Caco-2 (cell line): ENCODE measurements at regions not wholly inside any gene's neighbourhood (a gene's known extent, or its start where the extent isn't known, plus 50 kb on each side); places are given as distances from the start of the nearest gene placed in this dataset.

Source experiments
- BruUV-seq: library from RNA; stranded (reverse); fragments of 400-500 nt; replicated peaks from 2 replicates; lab custom pipeline; 2021; lab: Mats Ljungman, UMichigan
- CTCF ChIA-PET: fragments of 300-600 bp; sonication (Branson Sonifier 250); formaldehyde crosslinking; loops from one replicate; lab custom pipeline; 2022; ENCODE audit warnings: antibody characterized with exemption; lab: Charles Lee
- POLR2A ChIA-PET: fragments of 300-600 bp; sonication (Branson Sonifier 250); formaldehyde crosslinking; loops from one replicate; lab custom pipeline; 2022; ENCODE audit warnings: antibody characterized with exemption; lab: Charles Lee
- DNase-seq, 2 experiments: peaks; one replicate each; pipeline versions ENCODE4 v3.0.0 to v3.0.0-alpha.2; 2020 to 2022
- H3K27me3 ChIP-seq: replicated peaks from 2 replicates; pipeline ENCODE4 v1.6.0; 2011; ENCODE audit warnings: low read length; ENCODE audit not compliant: control insufficient read depth, insufficient read depth
- H3K36me3 ChIP-seq: 2 replicates; pipeline ENCODE4 v1.5.1; 2011; ENCODE audit warnings: low read length; ENCODE audit not compliant: control insufficient read depth, insufficient read depth
- H3K4me1 ChIP-seq: fragments of 250-450 bp; sonication (Bioruptor Pico); 2 replicates; pipeline ENCODE4 v1.5.1; 2020; ENCODE audit warnings: mild to moderate bottlenecking
- H3K4me3 ChIP-seq: 2 replicates; pipeline ENCODE4 v1.5.1; 2011; ENCODE audit warnings: low read depth, mild to moderate bottlenecking, control low read depth, low read length
- H3K9me3 ChIP-seq: fragments of 250-450 bp; sonication (Bioruptor Pico); 2 replicates; pipeline ENCODE4 v1.5.1; 2020; ENCODE audit warnings: mild to moderate bottlenecking, moderate library complexity
- H3K27ac Mint-ChIP-seq: one replicate; pipeline ENCODE4 v1.8.0; 2022; ENCODE audit warnings: mixed read lengths; ENCODE audit not compliant: unreplicated experiment
- H3K27me3 Mint-ChIP-seq: one replicate; pipeline ENCODE4 v1.8.0; 2022; ENCODE audit warnings: mixed read lengths; ENCODE audit not compliant: insufficient read depth, unreplicated experiment
- H3K36me3 Mint-ChIP-seq: one replicate; pipeline ENCODE4 v1.8.0; 2022; ENCODE audit warnings: mild to moderate bottlenecking, mixed read lengths; ENCODE audit not compliant: insufficient read depth, unreplicated experiment
- H3K4me1 Mint-ChIP-seq: one replicate; pipeline ENCODE4 v1.8.0; 2022; ENCODE audit warnings: low read depth, mixed read lengths; ENCODE audit not compliant: unreplicated experiment
- H3K4me3 Mint-ChIP-seq: one replicate; pipeline ENCODE4 v1.8.0; 2022; ENCODE audit warnings: mild to moderate bottlenecking, moderate library complexity, mixed read lengths; ENCODE audit not compliant: unreplicated experiment
- H3K9me3 Mint-ChIP-seq: one replicate; pipeline ENCODE4 v1.8.0; 2022; ENCODE audit warnings: mixed read lengths; ENCODE audit not compliant: unreplicated experiment
- intact Hi-C: fragments of 100-400 bp; cut with micrococcal nuclease; formaldehyde crosslinking; loops from one replicate; pipeline ENCODE4 v1.10.0; 2022; ENCODE audit not compliant: unreplicated experiment
- TF ChIP-seq, protein P1 (sequence below), 2 experiments: fragments of 200-600 bp in 1 of 2; IDR thresholded peaks; 1 replicate in 1 of 2; 2 replicates in 1 of 2; pipeline versions ENCODE4 v1.5.1 to v1.8.0; 2011 to 2022; ENCODE audit warnings: antibody characterized with exemption in 1 of 2, control low read depth in 1 of 2, inconsistent platforms in 1 of 2, low read depth in 1 of 2, low read length in 1 of 2, mild to moderate bottlenecking in 1 of 2, moderate library complexity in 1 of 2; ENCODE audit not compliant: insufficient read depth in 1 of 2, severe bottlenecking in 1 of 2, unreplicated experiment in 1 of 2

DNA sequence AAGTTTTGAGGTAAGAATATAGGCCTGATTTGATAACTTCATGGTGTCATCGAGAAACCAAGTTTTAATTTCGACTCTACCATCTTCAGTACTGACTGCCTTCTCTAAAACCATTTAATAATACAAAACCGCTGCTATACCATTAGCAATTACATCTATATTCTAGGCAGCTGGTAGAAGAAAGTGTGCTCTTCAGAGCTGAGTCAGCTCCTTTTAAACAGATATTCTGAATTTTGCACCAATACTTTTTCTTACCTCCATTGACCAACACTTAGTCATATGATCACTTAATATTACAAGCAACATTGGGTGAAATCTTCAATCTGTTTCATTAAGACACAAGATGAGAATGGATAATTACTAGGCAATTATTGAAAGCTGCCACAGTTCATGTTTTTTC lies 1667.8 kb downstream of the PCDH9 start:
- Mint-ChIP-seq H3K4me1 (no peaks in the 10 kb centered on the region), H3K9me3 (no peaks in the 10 kb centered on the region), H3K27ac (no peak overlapping the region), H3K27me3 (no peaks in the 10 kb centered on the region), H3K36me3 (no peaks in the 10 kb centered on the region), H3K4me3 (no peak overlapping the region)
- ChIA-PET POLR2A (no interaction called here), CTCF (no interaction called here)
- Histone ChIP-seq H3K27me3 (no peaks in the 10 kb centered on the region), H3K9me3 (no peaks in the 10 kb centered on the region), H3K4me3 (no peak overlapping the region), H3K4me1 (no peaks in the 10 kb centered on the region), H3K36me3 (no peaks in the 10 kb centered on the region)
- TF ChIP-seq, protein P1, sequence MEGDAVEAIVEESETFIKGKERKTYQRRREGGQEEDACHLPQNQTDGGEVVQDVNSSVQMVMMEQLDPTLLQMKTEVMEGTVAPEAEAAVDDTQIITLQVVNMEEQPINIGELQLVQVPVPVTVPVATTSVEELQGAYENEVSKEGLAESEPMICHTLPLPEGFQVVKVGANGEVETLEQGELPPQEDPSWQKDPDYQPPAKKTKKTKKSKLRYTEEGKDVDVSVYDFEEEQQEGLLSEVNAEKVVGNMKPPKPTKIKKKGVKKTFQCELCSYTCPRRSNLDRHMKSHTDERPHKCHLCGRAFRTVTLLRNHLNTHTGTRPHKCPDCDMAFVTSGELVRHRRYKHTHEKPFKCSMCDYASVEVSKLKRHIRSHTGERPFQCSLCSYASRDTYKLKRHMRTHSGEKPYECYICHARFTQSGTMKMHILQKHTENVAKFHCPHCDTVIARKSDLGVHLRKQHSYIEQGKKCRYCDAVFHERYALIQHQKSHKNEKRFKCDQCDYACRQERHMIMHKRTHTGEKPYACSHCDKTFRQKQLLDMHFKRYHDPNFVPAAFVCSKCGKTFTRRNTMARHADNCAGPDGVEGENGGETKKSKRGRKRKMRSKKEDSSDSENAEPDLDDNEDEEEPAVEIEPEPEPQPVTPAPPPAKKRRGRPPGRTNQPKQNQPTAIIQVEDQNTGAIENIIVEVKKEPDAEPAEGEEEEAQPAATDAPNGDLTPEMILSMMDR (IDR thresholded peaks at IDR 0.05; ENCODE audit: insufficient read depth in 1 of 2, low read depth in 1 of 2, low read length in 1 of 2, severe bottlenecking in 1 of 2, unreplicated experiment in 1 of 2), result no peak
- no TSS peak for BruUV-seq
- intact Hi-C loops, result no loop called here
- no peak for DNase-seq

DNA sequence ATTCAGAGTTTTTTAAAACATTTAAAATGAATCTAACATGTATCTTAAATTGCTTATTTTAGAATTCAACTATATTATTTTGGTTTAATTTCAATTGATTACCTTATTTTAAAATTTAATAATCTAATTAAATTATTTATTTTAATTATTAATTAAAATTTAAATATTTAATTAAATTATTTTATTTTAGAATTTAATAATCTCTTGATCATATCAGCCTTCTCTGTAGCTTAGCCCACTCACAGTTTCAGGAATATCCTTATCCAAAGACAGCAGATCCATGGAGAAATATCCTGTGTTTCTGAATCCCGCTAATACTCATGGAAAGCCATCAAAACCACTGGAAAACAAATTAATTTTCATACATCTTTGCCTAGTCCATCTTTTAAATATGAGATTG lies 1669.2 kb downstream of the PCDH9 start:
- ChIA-PET POLR2A (no interaction called here), CTCF (no interaction called here)
- no peaks in the 10 kb centered on the region for H3K4me1 ChIP-seq
- Mint-ChIP-seq H3K27me3 (no peaks in the 10 kb centered on the region), H3K4me1 (no peaks in the 10 kb centered on the region), H3K9me3 (no peaks in the 10 kb centered on the region), H3K4me3 (no peak overlapping the region), H3K36me3 (no peaks in the 10 kb centered on the region), H3K27ac (no peak overlapping the region)
- intact Hi-C loops, result no loop called here
- DNase-seq, result no peak
- no TSS peak for BruUV-seq
- H3K9me3 ChIP-seq, result no peaks in the 10 kb centered on the region
- no peaks in the 10 kb centered on the region for H3K36me3 ChIP-seq
- no peak overlapping the region for H3K4me3 ChIP-seq
- H3K27me3 ChIP-seq, result no peaks in the 10 kb centered on the region
- TF ChIP-seq, protein P1 (IDR thresholded peaks at IDR 0.05; ENCODE audit: insufficient read depth in 1 of 2, low read depth in 1 of 2, low read length in 1 of 2, severe bottlenecking in 1 of 2, unreplicated experiment in 1 of 2), result no peak

DNA sequence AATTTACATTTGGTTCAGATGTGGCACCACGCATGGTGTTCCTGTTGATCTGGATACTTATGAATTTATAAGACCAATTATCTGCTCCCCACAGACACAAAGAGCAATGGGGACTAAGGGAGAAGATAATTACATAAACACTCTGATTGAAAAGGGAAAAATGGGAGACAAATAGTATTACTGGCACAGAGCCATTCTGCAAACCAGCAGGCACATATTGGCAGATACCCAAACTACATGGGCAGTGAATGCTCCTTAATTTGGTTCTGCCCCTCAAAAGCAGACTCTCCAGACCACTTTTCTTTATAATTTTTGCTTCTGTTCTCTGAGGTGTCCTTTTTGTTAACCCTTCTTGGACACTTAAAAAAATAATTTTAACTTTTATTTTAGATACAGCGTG lies 1674.2 kb downstream of the PCDH9 start:
- no peaks in the 10 kb centered on the region for H3K4me1 ChIP-seq
- BruUV-seq, result no TSS peak
- Mint-ChIP-seq H3K36me3 (no peaks in the 10 kb centered on the region), H3K27ac (no peak overlapping the region), H3K4me1 (no peaks in the 10 kb centered on the region), H3K27me3 (no peaks in the 10 kb centered on the region), H3K4me3 (no peak overlapping the region), H3K9me3 (no peaks in the 10 kb centered on the region)
- ChIA-PET CTCF (no interaction called here), POLR2A (no interaction called here)
- TF ChIP-seq, protein P1 (IDR thresholded peaks at IDR 0.05; ENCODE audit: insufficient read depth in 1 of 2, low read depth in 1 of 2, low read length in 1 of 2, severe bottlenecking in 1 of 2, unreplicated experiment in 1 of 2), result no peak
- H3K36me3 ChIP-seq, result no peaks in the 10 kb centered on the region
- no peaks in the 10 kb centered on the region for H3K9me3 ChIP-seq
- intact Hi-C loops, result no loop called here
- no peak for DNase-seq
- H3K4me3 ChIP-seq, result no peak overlapping the region
- H3K27me3 ChIP-seq, result no peaks in the 10 kb centered on the region
